Mucosa of rectum (tissue), 2 donors: ENCODE measurements at regions not wholly inside any gene's neighbourhood (a gene's known extent, or its start where the extent isn't known, plus 50 kb on each side); places are given as distances from the start of the nearest gene placed in this dataset.

ENCODE experiments used
- H3K27ac ChIP-seq, 2 donors: one replicate each; pipeline ENCODE4 v1.7.0; 2013; ENCODE audit warnings: inconsistent platforms in 2 of 2, low read depth in 2 of 2, low read length in 2 of 2
- H3K27me3 ChIP-seq, 2 donors: one replicate each; pipeline ENCODE4 v1.7.0; 2013; ENCODE audit warnings: low read length in 2 of 2; ENCODE audit not compliant: control insufficient read depth in 2 of 2, insufficient read depth in 2 of 2
- H3K36me3 ChIP-seq, 2 donors: one replicate each; pipeline ENCODE4 v1.7.0; 2013; ENCODE audit warnings: low read length in 2 of 2; ENCODE audit not compliant: control insufficient read depth in 2 of 2, insufficient read depth in 2 of 2
- H3K4me1 ChIP-seq, 2 donors: one replicate each; pipeline ENCODE4 v1.7.0; 2013; ENCODE audit warnings: low read length in 2 of 2, mild to moderate bottlenecking in 1 of 2; ENCODE audit not compliant: control insufficient read depth in 2 of 2, insufficient read depth in 2 of 2
- H3K4me3 ChIP-seq, 2 donors: one replicate each; pipeline ENCODE4 v1.7.0; 2013; ENCODE audit warnings: low read length in 2 of 2
- H3K9ac ChIP-seq, 2 donors: one replicate each; pipeline ENCODE4 v1.7.0; 2013; ENCODE audit warnings: low read length in 2 of 2, low read depth in 1 of 2, mild to moderate bottlenecking in 1 of 2
- H3K9me3 ChIP-seq, 2 donors: one replicate each; pipeline ENCODE4 v1.7.0; 2013; ENCODE audit warnings: low read length in 2 of 2; ENCODE audit not compliant: control insufficient read depth in 2 of 2
- donor health status: healthy.
- donor health status: Normal muscosa, but diverticular disease.

- H3K9me3 ChIP-seq, result no peaks in the 10 kb centered on the region
- no peaks in the 10 kb centered on the region for H3K4me1 ChIP-seq
- H3K9ac ChIP-seq, result no peak overlapping the region
- no peak overlapping the region for H3K27ac ChIP-seq
- no peak overlapping the region for H3K4me3 ChIP-seq
- no peaks in the 10 kb centered on the region for H3K36me3 ChIP-seq
- no peaks in the 10 kb centered on the region for H3K27me3 ChIP-seq
These were observed 406.1 kb upstream of the MEX3C start for GRCh38 chr18:51603551-51603950.

GRCh38 chr18:51610481-51610880 lies 413.0 kb upstream of the MEX3C start:
- Histone ChIP-seq H3K9me3 (no peaks in the 10 kb centered on the region), H3K4me1 (no peaks in the 10 kb centered on the region), H3K36me3 (no peaks in the 10 kb centered on the region), H3K27me3 (no peaks in the 10 kb centered on the region), H3K9ac (no peak overlapping the region), H3K4me3 (no peak overlapping the region), H3K27ac (no peak overlapping the region)

GRCh38 chr18:51611326-51611725 lies 413.8 kb upstream of the MEX3C start:
- H3K9me3 ChIP-seq, result no peaks in the 10 kb centered on the region
- H3K27me3 ChIP-seq, result no peaks in the 10 kb centered on the region
- no peak overlapping the region for H3K4me3 ChIP-seq
- no peak overlapping the region for H3K9ac ChIP-seq
- no peak overlapping the region for H3K27ac ChIP-seq
- no peaks in the 10 kb centered on the region for H3K36me3 ChIP-seq
- H3K4me1 ChIP-seq, result no peaks in the 10 kb centered on the region

- H3K9ac ChIP-seq, result no peak overlapping the region
- H3K36me3 ChIP-seq, result no peaks in the 10 kb centered on the region
- no peak overlapping the region for H3K27ac ChIP-seq
- H3K4me1 ChIP-seq, result no peaks in the 10 kb centered on the region
- H3K4me3 ChIP-seq, result no peak overlapping the region
- H3K9me3 ChIP-seq, result no peaks in the 10 kb centered on the region
- no peaks in the 10 kb centered on the region for H3K27me3 ChIP-seq
These were observed 416.6 kb upstream of the MEX3C start for GRCh38 chr18:51614033-51614432.

- Histone ChIP-seq H3K27ac (no peak overlapping the region), H3K4me1 (no peaks in the 10 kb centered on the region), H3K9me3 (no peaks in the 10 kb centered on the region), H3K9ac (no peak overlapping the region), H3K4me3 (no peak overlapping the region), H3K36me3 (no peaks in the 10 kb centered on the region), H3K27me3 (no peaks in the 10 kb centered on the region)
These were observed 417.6 kb upstream of the MEX3C start for GRCh38 chr18:51614967-51615571.

GRCh38 chr18:51617167-51617566 lies 419.7 kb upstream of the MEX3C start:
- peaks cover 0 to 1% of the 10 kb centered on the region in 2 donors for H3K27me3 ChIP-seq
- no peak overlapping the region for H3K4me3 ChIP-seq
- no peak overlapping the region for H3K9ac ChIP-seq
- no peaks in the 10 kb centered on the region for H3K36me3 ChIP-seq
- no peaks in the 10 kb centered on the region for H3K9me3 ChIP-seq
- H3K27ac ChIP-seq, result no peak overlapping the region
- no peaks in the 10 kb centered on the region for H3K4me1 ChIP-seq

- Histone ChIP-seq H3K4me3 (no peak overlapping the region), H3K9ac (no peak overlapping the region), H3K9me3 (no peaks in the 10 kb centered on the region), H3K36me3 (no peaks in the 10 kb centered on the region), H3K27ac (no peak overlapping the region), H3K4me1 (no peaks in the 10 kb centered on the region), H3K27me3 (peaks cover 0 to 1% of the 10 kb centered on the region in 2 donors)
These were observed 420.2 kb upstream of the MEX3C start for GRCh38 chr18:51617572-51618260.

- no peak overlapping the region for H3K4me3 ChIP-seq
- no peaks in the 10 kb centered on the region for H3K9me3 ChIP-seq
- H3K27ac ChIP-seq, result no peak overlapping the region
- H3K4me1 ChIP-seq, result no peaks in the 10 kb centered on the region
- H3K9ac ChIP-seq, result no peak overlapping the region
- H3K27me3 ChIP-seq, result peaks cover 0 to 1% of the 10 kb centered on the region in 2 donors
- H3K36me3 ChIP-seq, result no peaks in the 10 kb centered on the region
These were observed 421.8 kb upstream of the MEX3C start for GRCh38 chr18:51619283-51619682.

- no peak overlapping the region for H3K27ac ChIP-seq
- H3K9me3 ChIP-seq, result no peaks in the 10 kb centered on the region
- no peak overlapping the region for H3K4me3 ChIP-seq
- no peak overlapping the region for H3K9ac ChIP-seq
- H3K36me3 ChIP-seq, result no peaks in the 10 kb centered on the region
- peaks cover 0 to 1% of the 10 kb centered on the region in 2 donors for H3K27me3 ChIP-seq
- no peaks in the 10 kb centered on the region for H3K4me1 ChIP-seq
These were observed 423.8 kb upstream of the MEX3C start for GRCh38 chr18:51621113-51621863.

- Histone ChIP-seq H3K9ac (no peak overlapping the region), H3K4me3 (no peak overlapping the region), H3K9me3 (no peaks in the 10 kb centered on the region), H3K27ac (no peak overlapping the region), H3K36me3 (no peaks in the 10 kb centered on the region), H3K4me1 (no peaks in the 10 kb centered on the region), H3K27me3 (peaks cover 0 to 1% of the 10 kb centered on the region in 2 donors)
These were observed 424.3 kb upstream of the MEX3C start for GRCh38 chr18:51621864-51622160.
